Small intestine (tissue), 7 donors: ENCODE measurements at regions not wholly inside any gene's neighbourhood (a gene's known extent, or its start where the extent isn't known, plus 50 kb on each side); places are given as distances from the start of the nearest gene placed in this dataset.
A peak's percentile ranks its signal among the peaks of the same experiment; 100 is the strongest.

ENCODE experiments used
- DNase-seq, 2 donors: peaks; one replicate each; pipeline versions ENCODE4 v3.0.0 to v3.0.0-alpha.2; 2013
- FAIRE-seq: peaks from 2 replicates; lab custom pipeline; 2012; peaks lifted over from hg19 to GRCh38; lab: Jason Lieb, UNC
- H3K27ac ChIP-seq, 3 donors: one replicate each; pipeline ENCODE4 v1.5.1; 2013; ENCODE audit warnings: low read length in 2 of 3, mild to moderate bottlenecking in 2 of 3, control low read depth in 1 of 3, inconsistent platforms in 1 of 3, low read depth in 1 of 3, moderate library complexity in 1 of 3
- H3K27me3 ChIP-seq, 3 donors: one replicate each; pipeline ENCODE4 v1.6.1; 2013; ENCODE audit warnings: low read length in 3 of 3, inconsistent platforms in 1 of 3; ENCODE audit not compliant: control insufficient read depth in 3 of 3, insufficient read depth in 3 of 3
- H3K36me3 ChIP-seq, 3 donors: one replicate each; pipeline ENCODE4 v1.6.1; 2013; ENCODE audit warnings: low read length in 3 of 3, inconsistent platforms in 1 of 3, low read depth in 1 of 3, mild to moderate bottlenecking in 1 of 3, moderate library complexity in 1 of 3; ENCODE audit not compliant: control insufficient read depth in 3 of 3, insufficient read depth in 2 of 3
- H3K4me1 ChIP-seq, 3 donors: one replicate each; pipeline ENCODE4 v1.6.1; 2013; ENCODE audit warnings: low read length in 2 of 3, inconsistent platforms in 1 of 3, low read depth in 1 of 3, mild to moderate bottlenecking in 1 of 3, moderate library complexity in 1 of 3; ENCODE audit not compliant: control insufficient read depth in 3 of 3, insufficient read depth in 2 of 3
- H3K4me3 ChIP-seq, 3 donors: one replicate each; pipeline ENCODE4 v1.5.1; 2013; ENCODE audit warnings: low read length in 3 of 3, control low read depth in 1 of 3, inconsistent platforms in 1 of 3, low read depth in 1 of 3, mild to moderate bottlenecking in 1 of 3, moderate library complexity in 1 of 3
- H3K9me3 ChIP-seq, 2 donors: one replicate each; pipeline ENCODE4 v1.6.1; 2013; ENCODE audit warnings: low read depth in 1 of 2, low read length in 1 of 2; ENCODE audit not compliant: control insufficient read depth in 2 of 2, insufficient read depth in 1 of 2
- WGBS, 3 donors: extraction: QIAGEN DNeasy Blood & Tissue Kit; methylation state at CpG; one replicate each; pipeline ENCODE4 v1.1.7; 2013; 5-methylcytosine and 5-hydroxymethylcytosine counted together
- donor health status: healthy with polysubstance abuse.
- donor health status: control.
- donor health status: control.
- donor health status: Bipolar disorder and iron deficiency.
- donor health status: healthy.

DNA sequence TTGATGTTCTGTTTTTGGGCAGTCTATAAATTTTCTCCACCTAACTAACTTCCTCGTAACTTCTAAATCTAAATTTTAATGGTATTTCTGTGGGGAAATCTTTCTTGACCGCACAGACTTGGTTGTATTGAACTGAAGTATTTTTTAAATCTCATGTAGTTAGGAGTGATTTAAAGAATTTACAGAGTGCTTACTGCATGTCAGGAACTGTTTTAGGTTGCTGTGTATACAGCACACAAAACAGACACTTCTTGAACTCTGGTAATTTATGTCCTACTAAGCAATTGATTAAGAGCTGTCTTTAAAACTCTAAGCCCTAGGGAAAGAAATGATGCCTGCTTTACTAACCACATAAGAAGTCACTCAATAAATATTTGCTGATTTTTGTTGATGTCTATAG, 1350.2 kb downstream of the ZPLD1 start:
- WGBS, 3 donors: 68 to 79% (median 78%) methylated on average over 2 of the region's 2 CpGs
- no peaks in the 10 kb centered on the region for H3K4me1 ChIP-seq
- H3K36me3 ChIP-seq: no peaks in the 10 kb centered on the region
- DNase-seq: no peak
- no peak overlapping the region for H3K27ac ChIP-seq
- FAIRE-seq: no peak
- no peaks in the 10 kb centered on the region for H3K9me3 ChIP-seq
- no peaks in the 10 kb centered on the region for H3K27me3 ChIP-seq
- H3K4me3 ChIP-seq: no peak overlapping the region

- no peak for DNase-seq
- Histone ChIP-seq H3K9me3 (no peaks in the 10 kb centered on the region), H3K4me1 (no peaks in the 10 kb centered on the region), H3K4me3 (no peak overlapping the region), H3K27me3 (no peaks in the 10 kb centered on the region), H3K36me3 (no peaks in the 10 kb centered on the region), H3K27ac (no peak overlapping the region)
- 46 to 64% (median 47%) methylated on average over 1 of the region's 1 CpG for WGBS, 3 donors
- FAIRE-seq: no peak
These were observed 1350.7 kb downstream of the ZPLD1 start for GRCh38 chr3:103785537-103785936.

DNA sequence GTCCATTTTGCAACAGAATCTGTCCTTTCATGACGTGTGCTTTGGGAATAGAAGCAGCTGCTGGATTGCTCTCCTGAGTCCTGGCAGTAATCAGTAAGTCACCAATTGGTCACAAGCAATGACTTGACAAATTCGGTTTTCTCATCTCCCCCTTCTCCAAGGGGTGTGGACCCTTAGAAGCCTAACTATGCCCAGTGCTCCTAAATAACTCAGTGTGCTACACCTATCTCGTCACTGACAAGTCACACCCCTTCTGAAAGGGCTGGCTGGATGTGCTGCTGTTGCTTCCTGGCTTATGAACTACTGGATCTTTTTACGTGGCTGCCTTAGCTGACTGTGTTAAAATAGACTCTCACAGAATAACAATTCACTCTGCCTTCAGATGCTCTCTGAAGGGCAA, 1351.5 kb downstream of the ZPLD1 start:
- H3K36me3 ChIP-seq: no peaks in the 10 kb centered on the region
- H3K27ac ChIP-seq: no peak overlapping the region
- H3K4me1 ChIP-seq: no peaks in the 10 kb centered on the region
- H3K27me3 ChIP-seq: no peaks in the 10 kb centered on the region
- no peak for DNase-seq
- FAIRE-seq: no peak
- H3K4me3 ChIP-seq: no peak overlapping the region
- no peaks in the 10 kb centered on the region for H3K9me3 ChIP-seq
- 27 to 37% (median 35%) methylated on average over 4 of the region's 4 CpGs for WGBS, 3 donors

- DNase-seq (no peak), FAIRE-seq (no peak)
- Histone ChIP-seq H3K27me3 (no peaks in the 10 kb centered on the region), H3K27ac (no peak overlapping the region), H3K36me3 (no peaks in the 10 kb centered on the region), H3K4me1 (no peaks in the 10 kb centered on the region), H3K9me3 (no peaks in the 10 kb centered on the region), H3K4me3 (no peak overlapping the region)
- WGBS, 3 donors: 81 to 83% (median 83%) methylated on average over 3 of the region's 3 CpGs
These were observed 1352.5 kb downstream of the ZPLD1 start for GRCh38 chr3:103787164-103787871.

DNA sequence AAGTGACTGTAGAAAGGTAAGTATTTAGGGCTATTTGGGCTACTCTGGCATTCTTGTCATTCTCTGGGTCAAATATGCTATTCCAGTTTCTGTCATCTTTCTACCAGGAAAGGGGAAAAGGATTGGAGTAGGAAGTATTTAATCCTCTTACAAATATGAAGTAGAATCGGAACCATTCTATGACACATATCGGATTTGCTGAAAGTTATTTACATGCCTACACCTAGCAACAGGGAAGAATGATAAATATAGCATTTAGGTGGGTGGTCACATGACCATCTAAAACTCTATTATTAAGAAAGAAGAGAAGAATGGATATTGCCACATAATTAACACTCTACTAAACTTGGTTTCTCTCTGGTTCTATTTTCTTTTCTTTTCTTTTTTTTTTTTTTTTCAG, 1353.1 kb downstream of the ZPLD1 start:
- no peak for FAIRE-seq

DNA sequence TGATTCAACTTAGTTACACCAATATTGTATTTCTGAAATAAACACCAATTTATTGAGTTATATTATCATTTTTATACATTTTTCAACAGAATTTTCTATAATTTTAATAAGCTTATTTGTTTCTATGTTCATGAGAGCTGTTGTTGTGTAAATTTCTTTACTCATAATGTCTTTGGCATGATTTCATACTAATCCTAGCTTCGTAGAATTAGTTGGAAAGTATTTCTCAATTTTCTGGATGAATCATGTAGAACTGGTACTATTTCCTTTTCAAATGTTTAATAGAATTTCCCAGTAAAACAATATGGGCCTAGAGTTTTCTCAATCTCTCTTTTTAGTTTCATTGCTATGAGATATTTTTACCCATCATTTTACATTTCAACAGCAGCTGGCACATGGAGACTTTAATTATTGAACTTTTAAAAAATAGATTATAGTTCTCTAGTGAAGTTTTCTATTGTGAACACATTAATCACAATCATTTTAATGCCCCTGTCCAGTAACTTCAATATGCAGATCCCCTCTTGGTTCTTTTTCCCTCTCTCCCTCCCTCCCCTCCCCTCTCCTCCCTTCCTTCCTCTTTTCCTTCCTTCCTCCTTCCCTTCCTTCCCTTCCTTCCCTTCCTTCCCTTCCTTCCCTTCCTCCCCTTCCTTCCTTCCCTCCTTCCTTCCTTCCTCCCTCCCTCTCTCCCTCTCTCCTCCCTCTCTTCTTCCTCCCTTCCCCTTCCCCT, 1357.1 kb downstream of the ZPLD1 start:
- Histone ChIP-seq H3K4me1 (no peaks in the 10 kb centered on the region), H3K9me3 (no peaks in the 10 kb centered on the region), H3K27ac (no peak overlapping the region), H3K4me3 (no peak overlapping the region), H3K36me3 (no peaks in the 10 kb centered on the region), H3K27me3 (no peaks in the 10 kb centered on the region)
- WGBS, 3 donors: 76 to 79% (median 79%) methylated on average over 1 of the region's 1 CpG
- DNase-seq (no peak), FAIRE-seq (no peak)

More for the DNA sequence above, 1353.1 kb downstream of the ZPLD1 start:
- no peaks in the 10 kb centered on the region for H3K36me3 ChIP-seq
- H3K9me3 ChIP-seq: no peaks in the 10 kb centered on the region
- DNase-seq: no peak
- no peak overlapping the region for H3K4me3 ChIP-seq
- H3K4me1 ChIP-seq: no peaks in the 10 kb centered on the region
- H3K27me3 ChIP-seq: no peaks in the 10 kb centered on the region
- WGBS, 3 donors: 63 to 87% (median 81%) methylated on average over 2 of the region's 2 CpGs
- H3K27ac ChIP-seq: no peak overlapping the region

GRCh38 chr3:103794656-103795055, 1359.8 kb downstream of the ZPLD1 start:
- H3K9me3 ChIP-seq: no peaks in the 10 kb centered on the region
- peak in 1 of 2 donors; percentile 2 for DNase-seq
- no peak overlapping the region for H3K4me3 ChIP-seq
- H3K4me1 ChIP-seq: no peaks in the 10 kb centered on the region
- H3K27me3 ChIP-seq: no peaks in the 10 kb centered on the region
- FAIRE-seq: no peak
- WGBS, 3 donors: 15 to 25% (median 24%) methylated on average over 3 of the region's 3 CpGs
- no peaks in the 10 kb centered on the region for H3K36me3 ChIP-seq
- H3K27ac ChIP-seq: no peak overlapping the region

GRCh38 chr3:103796068-103796467, 1361.3 kb downstream of the ZPLD1 start:
- H3K9me3 ChIP-seq: no peaks in the 10 kb centered on the region
- H3K27ac ChIP-seq: no peak overlapping the region
- no peaks in the 10 kb centered on the region for H3K4me1 ChIP-seq
- no peaks in the 10 kb centered on the region for H3K27me3 ChIP-seq
- 59 to 70% (median 63%) methylated on average over 3 of the region's 3 CpGs for WGBS, 3 donors
- H3K4me3 ChIP-seq: no peak overlapping the region
- FAIRE-seq (no peak), DNase-seq (no peak)
- H3K36me3 ChIP-seq: no peaks in the 10 kb centered on the region
